Adrenal gland (tissue), 5 donors: ENCODE measurements at regions not wholly inside any gene's neighbourhood (a gene's known extent, or its start where the extent isn't known, plus 50 kb on each side); places are given as distances from the start of the nearest gene placed in this dataset.

Experiments used
- CTCF ChIP-seq, 6 experiments: fragments of 450-650 bp in 4 of 6; fragments of 200-600 bp in 2 of 6; sonication (generic) in 1 of 6; IDR thresholded peaks; 1 replicate in 5 of 6; 2 replicates in 1 of 6; pipeline versions ENCODE4 v1.5.1 to v1.8.0; 2016 to 2021; ENCODE audit warnings: antibody characterized with exemption in 6 of 6, mild to moderate bottlenecking in 2 of 6, moderate library complexity in 1 of 6
- POLR2A ChIP-seq, 2 donors: fragments of 450-650 bp; IDR thresholded peaks; one replicate each; pipeline ENCODE4 v1.6.1; 2017; ENCODE audit warnings: antibody characterized with exemption in 2 of 2, mild to moderate bottlenecking in 2 of 2, moderate library complexity in 1 of 2
- donor health status: DM: no; HTN: no; CAD: no.

DNA sequence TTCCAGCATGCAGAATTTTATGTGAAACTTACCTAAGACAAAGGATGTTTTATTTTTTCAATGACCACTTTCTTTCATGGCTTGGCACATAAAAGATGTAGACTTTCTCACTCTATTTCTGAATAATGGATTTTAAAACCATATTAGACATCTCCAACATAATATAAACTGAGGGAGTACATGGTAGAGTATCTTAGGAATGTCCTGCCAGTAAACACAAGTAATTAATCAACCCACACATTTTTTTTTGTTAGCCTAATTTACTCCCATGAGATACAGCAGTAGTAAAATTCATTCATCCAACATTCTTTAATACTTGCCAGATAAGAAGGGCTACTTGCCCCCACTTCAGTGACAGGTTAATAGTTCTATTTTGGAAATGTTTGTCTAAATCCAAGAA lies 235.4 kb upstream of the ADAMTS5 start:
- TF ChIP-seq CTCF (IDR thresholded peaks at IDR 0.05) (no peak), POLR2A (IDR thresholded peaks at IDR 0.05) (no peak)
